NCI-H510A (cell line): ENCODE measurements at regions not wholly inside any gene's neighbourhood (a gene's known extent, or its start where the extent isn't known, plus 50 kb on each side); places are given as distances from the start of the nearest gene placed in this dataset.
"Not testable (repeated sequence)": the region's sequence is repeated elsewhere in the genome, so short reads cannot be mapped to it uniquely, and the experiment has no call there.

Experiments used
- DNase-seq: peaks from one replicate; lab custom pipeline; 2025; lab: John Stamatoyannopoulos, UW

GRCh38 chr11:79670882-79671281, 230.1 kb upstream of the TENM4 start:
- DNase-seq, result no peak

- DNase-seq, result no peak
Observed at GRCh38 chr11:79668575-79668974, 227.7 kb upstream of the TENM4 start.

GRCh38 chr11:79667380-79667779, 226.6 kb upstream of the TENM4 start:
- DNase-seq, result no peak

GRCh38 chr11:79663017-79663416, 222.2 kb upstream of the TENM4 start:
- DNase-seq, result no peak

GRCh38 chr11:79661373-79661772, 220.5 kb upstream of the TENM4 start:
- no peak for DNase-seq

- DNase-seq, result no peak
Observed at GRCh38 chr11:79648766-79649520, 208.1 kb upstream of the TENM4 start.

- no peak for DNase-seq
Observed at GRCh38 chr11:79637219-79637618, 196.4 kb upstream of the TENM4 start.

GRCh38 chr11:79634905-79635304, 194.1 kb upstream of the TENM4 start:
- DNase-seq, result no peak

GRCh38 chr11:79627281-79627680, 186.5 kb upstream of the TENM4 start:
- no peak for DNase-seq

- no peak for DNase-seq
Observed at GRCh38 chr11:79626135-79627075, 185.6 kb upstream of the TENM4 start.

GRCh38 chr11:79623375-79623774, 182.5 kb upstream of the TENM4 start:
- no peak for DNase-seq

- DNase-seq, result no peak
Observed at GRCh38 chr11:79617561-79617960, 176.7 kb upstream of the TENM4 start.

GRCh38 chr11:79616392-79616851, 175.6 kb upstream of the TENM4 start:
- DNase-seq, result no peak

GRCh38 chr11:79615425-79615824, 174.6 kb upstream of the TENM4 start:
- no peak for DNase-seq

- DNase-seq, result no peak
Observed at GRCh38 chr11:79610678-79611077, 169.8 kb upstream of the TENM4 start.

GRCh38 chr11:79610139-79610538, 169.3 kb upstream of the TENM4 start:
- no peak for DNase-seq

GRCh38 chr11:79609511-79609910, 168.7 kb upstream of the TENM4 start:
- no peak for DNase-seq

GRCh38 chr11:79606461-79606860, 165.6 kb upstream of the TENM4 start:
- not testable (repeated sequence) for DNase-seq

GRCh38 chr11:79600711-79601110, 159.9 kb upstream of the TENM4 start:
- no peak for DNase-seq

- no peak for DNase-seq
Observed at GRCh38 chr11:79594834-79595233, 154.0 kb upstream of the TENM4 start.

- DNase-seq, result no peak
Observed at GRCh38 chr11:79592824-79593223, 152.0 kb upstream of the TENM4 start.

GRCh38 chr11:79592406-79592805, 151.6 kb upstream of the TENM4 start:
- DNase-seq, result no peak

- no peak for DNase-seq
Observed at GRCh38 chr11:79582434-79582833, 141.6 kb upstream of the TENM4 start.
